22Rv1 (cell line): ENCODE measurements at regions not wholly inside any gene's neighbourhood (a gene's known extent, or its start where the extent isn't known, plus 50 kb on each side); places are given as distances from the start of the nearest gene placed in this dataset.

ENCODE experiments used
- H3K27ac ChIP-seq: fragments of 450-650 bp; 2 replicates; pipeline ENCODE4 v1.5.1; 2017
- ZFX ChIP-seq: fragments of 450-650 bp; IDR thresholded peaks from 2 replicates; pipeline ENCODE4 v1.6.1; 2017; ENCODE audit warnings: antibody characterized with exemption, borderline replicate concordance
- TF ChIP-seq, protein P1 (sequence below): fragments of 450-650 bp; IDR thresholded peaks from 2 replicates; pipeline ENCODE4 v1.5.1; 2017; ENCODE audit warnings: mild to moderate bottlenecking

DNA sequence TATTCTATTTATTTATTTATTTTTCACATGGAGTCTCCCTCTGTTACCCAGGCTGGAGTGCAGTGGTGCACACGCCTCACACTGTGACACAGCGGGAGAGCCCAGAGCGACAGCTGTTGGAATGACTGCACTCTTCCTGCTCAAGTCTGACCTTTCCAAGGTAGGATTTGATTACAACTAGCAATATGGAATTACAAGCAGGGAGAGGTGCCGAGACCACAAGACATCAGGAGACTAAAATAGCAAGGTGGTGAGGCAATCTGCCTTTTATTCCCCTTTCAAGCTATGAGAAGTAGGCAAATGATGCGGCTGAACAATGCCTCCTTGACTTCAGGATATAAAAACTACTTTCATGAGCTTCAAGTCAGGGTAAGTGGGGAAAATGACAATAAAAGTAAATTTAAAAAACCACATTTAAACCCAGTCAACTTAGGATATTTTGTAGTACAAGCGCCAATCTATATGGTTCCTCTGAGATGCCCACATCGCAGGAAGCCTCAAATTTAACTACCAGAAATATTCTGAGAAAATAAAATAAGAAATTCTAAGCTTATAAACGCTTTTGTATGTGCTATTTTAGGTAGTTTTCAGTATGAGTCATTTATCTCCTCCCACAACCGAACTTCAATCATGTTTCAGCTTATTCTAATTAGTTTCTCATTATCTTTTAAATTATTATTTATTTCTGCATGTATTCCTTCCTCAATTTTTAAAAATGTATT is 146.9 kb upstream of the SGK1 start:
- TF ChIP-seq, protein P1, sequence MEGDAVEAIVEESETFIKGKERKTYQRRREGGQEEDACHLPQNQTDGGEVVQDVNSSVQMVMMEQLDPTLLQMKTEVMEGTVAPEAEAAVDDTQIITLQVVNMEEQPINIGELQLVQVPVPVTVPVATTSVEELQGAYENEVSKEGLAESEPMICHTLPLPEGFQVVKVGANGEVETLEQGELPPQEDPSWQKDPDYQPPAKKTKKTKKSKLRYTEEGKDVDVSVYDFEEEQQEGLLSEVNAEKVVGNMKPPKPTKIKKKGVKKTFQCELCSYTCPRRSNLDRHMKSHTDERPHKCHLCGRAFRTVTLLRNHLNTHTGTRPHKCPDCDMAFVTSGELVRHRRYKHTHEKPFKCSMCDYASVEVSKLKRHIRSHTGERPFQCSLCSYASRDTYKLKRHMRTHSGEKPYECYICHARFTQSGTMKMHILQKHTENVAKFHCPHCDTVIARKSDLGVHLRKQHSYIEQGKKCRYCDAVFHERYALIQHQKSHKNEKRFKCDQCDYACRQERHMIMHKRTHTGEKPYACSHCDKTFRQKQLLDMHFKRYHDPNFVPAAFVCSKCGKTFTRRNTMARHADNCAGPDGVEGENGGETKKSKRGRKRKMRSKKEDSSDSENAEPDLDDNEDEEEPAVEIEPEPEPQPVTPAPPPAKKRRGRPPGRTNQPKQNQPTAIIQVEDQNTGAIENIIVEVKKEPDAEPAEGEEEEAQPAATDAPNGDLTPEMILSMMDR, result no peak
- TF ChIP-seq ZFX, result no peak
- H3K27ac ChIP-seq, result no peak overlapping the region

DNA sequence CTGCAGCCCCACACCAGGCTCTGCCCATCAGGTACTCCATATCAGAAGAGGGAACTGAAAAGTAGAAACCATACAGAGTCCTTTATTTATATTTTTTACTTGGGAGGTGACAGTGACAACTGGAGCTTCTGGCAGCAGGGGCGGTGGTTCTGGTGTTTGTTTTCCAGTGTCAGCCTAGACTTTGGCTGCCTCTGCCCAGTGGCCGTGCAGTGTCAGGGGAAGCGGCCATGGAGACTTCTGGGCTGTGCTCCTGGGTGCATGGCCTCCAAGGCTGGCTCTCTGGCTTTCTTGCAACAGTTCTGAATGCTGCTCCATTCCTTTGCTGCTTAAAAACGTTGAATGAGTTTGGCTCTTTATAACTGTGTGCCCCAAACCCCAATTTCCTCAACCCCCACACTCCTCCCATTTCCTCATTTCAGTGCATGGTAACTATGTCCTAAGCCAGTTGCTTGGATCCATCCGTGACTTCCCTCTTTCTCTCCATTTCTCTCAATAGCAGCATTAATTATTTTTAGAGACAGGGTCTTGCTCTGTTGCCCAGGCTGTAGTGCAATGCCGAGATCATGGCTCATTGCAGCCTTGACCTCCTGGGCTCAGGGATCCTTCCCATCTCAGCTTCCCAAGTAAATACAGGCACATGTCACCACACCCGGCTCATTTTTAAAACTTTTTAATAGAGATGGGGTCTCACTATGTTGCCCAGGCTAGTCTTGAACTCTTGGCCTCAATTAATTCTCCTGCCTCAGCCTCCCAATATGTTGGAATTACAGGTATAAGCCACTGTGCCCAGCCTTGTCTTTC is 141.1 kb upstream of the SGK1 start:
- H3K27ac ChIP-seq, result no peak overlapping the region
- TF ChIP-seq ZFX, result no peak
- TF ChIP-seq, protein P1, result no peak

DNA sequence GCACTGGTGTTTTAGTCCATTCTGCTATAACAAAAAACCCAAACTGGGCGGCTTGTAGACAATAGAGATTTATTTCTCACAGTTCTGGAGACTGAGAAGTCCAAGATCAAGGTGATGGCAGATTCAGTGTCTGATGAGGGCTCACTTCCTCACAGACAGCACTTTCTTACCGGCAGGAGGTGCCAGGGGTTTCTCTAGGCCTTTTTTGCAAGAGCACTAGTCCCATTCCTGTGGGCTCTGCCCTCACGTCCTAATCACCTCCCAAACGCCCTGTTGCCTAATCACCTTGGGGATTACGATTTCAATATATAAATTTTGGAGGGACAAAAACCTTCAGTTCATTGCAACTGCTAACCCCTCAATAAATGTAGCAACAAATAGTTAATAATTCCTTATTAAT is 140.0 kb upstream of the SGK1 start:
- TF ChIP-seq ZFX, result no peak
- TF ChIP-seq, protein P1, result no peak
- no peak overlapping the region for H3K27ac ChIP-seq

DNA sequence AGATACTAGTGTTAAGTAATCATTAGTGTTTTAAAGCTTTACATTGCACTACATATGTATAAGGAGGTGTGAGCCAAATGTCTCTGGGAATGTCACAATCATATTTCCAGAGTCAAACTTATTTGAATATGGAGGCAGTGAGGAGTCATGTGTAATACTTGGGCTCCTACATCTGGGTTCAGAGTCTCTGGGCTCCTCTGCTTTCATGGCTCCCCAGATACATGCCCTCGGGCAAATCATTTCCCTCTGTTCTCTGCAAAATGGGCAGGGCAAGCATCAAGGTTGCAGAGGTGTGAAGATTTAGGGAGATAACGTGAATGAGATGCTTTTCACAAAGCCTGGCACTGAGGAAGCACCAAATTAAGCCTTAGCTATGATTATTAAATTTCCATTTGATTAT is 138.3 kb upstream of the SGK1 start:
- H3K27ac ChIP-seq, result no peak overlapping the region
- TF ChIP-seq ZFX, result no peak
- TF ChIP-seq, protein P1, result no peak

DNA sequence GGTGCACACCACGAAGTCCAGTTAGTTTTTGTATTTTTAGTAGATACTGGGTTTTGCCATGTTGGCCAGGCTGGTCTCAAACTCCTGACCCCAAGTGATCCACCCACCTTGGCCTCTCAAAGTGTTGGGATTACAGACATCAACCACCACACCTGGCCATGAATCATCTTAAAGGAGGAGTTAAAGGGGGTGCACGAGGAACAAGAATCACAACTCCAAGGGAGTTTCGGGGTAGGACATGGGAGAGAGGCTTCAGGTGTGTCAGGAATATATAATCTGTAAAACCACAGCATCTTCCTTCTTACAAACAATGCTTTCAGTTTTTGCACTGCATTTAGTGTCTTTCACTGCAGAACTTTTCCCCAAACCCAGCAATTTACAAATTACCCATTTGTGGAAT is 137.4 kb upstream of the SGK1 start:
- TF ChIP-seq, protein P1, result no peak
- TF ChIP-seq ZFX, result no peak
- no peak overlapping the region for H3K27ac ChIP-seq

DNA sequence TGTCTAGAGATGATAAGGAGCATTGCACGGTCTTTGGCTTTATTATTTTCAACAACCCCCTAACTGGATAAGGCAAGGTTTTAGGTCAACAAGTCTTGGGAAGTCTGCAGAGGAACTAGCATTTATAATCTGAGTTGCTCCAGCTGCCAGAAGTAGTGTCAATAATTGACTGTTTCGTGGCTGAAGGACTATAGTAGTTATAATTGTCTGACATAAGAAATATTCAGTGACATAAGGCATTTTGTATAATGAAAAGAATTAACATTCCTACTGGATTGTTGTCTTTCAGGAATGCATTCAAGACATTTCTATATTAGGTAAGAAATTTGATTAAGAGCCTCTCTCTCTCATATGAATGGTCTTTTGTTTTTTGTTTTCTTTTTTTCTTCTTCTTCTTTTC is 136.9 kb upstream of the SGK1 start:
- no peak overlapping the region for H3K27ac ChIP-seq
- no peak for TF ChIP-seq ZFX
- TF ChIP-seq, protein P1, result no peak

DNA sequence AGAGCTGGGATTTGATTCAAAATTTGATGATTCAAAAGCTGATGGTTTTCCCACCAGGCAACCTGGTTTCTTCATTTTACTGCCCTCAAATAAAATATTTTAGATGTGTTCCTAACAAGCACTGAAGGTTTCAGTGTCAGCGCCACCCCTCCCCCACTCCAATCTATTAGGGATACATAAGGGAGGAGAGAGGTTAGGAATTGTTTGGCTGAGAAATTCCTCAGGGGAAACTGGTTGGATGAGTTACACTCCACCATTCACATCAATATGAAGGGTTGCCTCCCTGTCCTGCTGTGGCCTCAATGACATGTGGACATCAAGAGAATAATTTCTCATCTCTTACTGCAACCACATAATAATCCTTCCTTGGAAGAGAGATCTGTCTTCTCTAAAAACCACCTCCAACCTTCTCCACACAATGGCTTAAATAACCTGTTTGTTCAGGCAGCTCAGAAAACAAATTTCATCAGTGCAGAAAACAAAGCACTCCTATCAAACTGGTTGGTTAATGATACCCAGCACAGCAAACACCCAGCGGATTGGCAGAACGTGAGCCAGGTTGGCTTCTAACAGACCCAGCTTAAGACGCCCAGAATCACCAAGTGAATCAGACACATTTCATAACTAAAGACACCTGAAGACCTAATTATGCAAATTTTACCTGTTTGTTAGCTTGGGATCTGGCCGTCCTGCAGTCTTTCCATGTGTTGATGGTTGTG is 136.0 kb upstream of the SGK1 start:
- H3K27ac ChIP-seq, result no peak overlapping the region
- TF ChIP-seq, protein P1, result no peak
- no peak for TF ChIP-seq ZFX
